ENCODE measurements at regions not wholly inside any gene's neighbourhood (a gene's known extent, or its start where the extent isn't known, plus 50 kb on each side); places are given as distances from the start of the nearest gene placed in this dataset.
"Not testable (repeated sequence)": the region's sequence is repeated elsewhere in the genome, so short reads cannot be mapped to it uniquely, and the experiment has no call there.

GRCh38 chr18:41134426-41134825 lies 820.6 kb upstream of the PIK3C3 start:
- DNase-seq (ENCODE audit: low read depth), result no peak

GRCh38 chr18:41131050-41131449 lies 824.0 kb upstream of the PIK3C3 start:
- DNase-seq (ENCODE audit: low read depth), result no peak

GRCh38 chr18:41128545-41128944 lies 826.5 kb upstream of the PIK3C3 start:
- DNase-seq (ENCODE audit: low read depth), result no peak

- DNase-seq (ENCODE audit: low read depth), result no peak
Measured at GRCh38 chr18:41128126-41128525, 826.9 kb upstream of the PIK3C3 start.

GRCh38 chr18:41126541-41127235 lies 828.3 kb upstream of the PIK3C3 start:
- DNase-seq (ENCODE audit: low read depth), result no peak

GRCh38 chr18:41121116-41121826 lies 833.8 kb upstream of the PIK3C3 start:
- no peak for DNase-seq (ENCODE audit: low read depth)

GRCh38 chr18:41119031-41119430 lies 836.0 kb upstream of the PIK3C3 start:
- DNase-seq (ENCODE audit: low read depth), result no peak

- DNase-seq (ENCODE audit: low read depth), result no peak
Measured at GRCh38 chr18:41113885-41114482, 841.0 kb upstream of the PIK3C3 start.

- DNase-seq (ENCODE audit: low read depth), result no peak
Measured at GRCh38 chr18:41099451-41099850, 855.6 kb upstream of the PIK3C3 start.

- DNase-seq (ENCODE audit: low read depth), result no peak
Measured at GRCh38 chr18:41096504-41096903, 858.5 kb upstream of the PIK3C3 start.

- DNase-seq (ENCODE audit: low read depth), result no peak
Measured at GRCh38 chr18:41077076-41077475, 878.0 kb upstream of the PIK3C3 start.

GRCh38 chr18:41075212-41075611 lies 879.8 kb upstream of the PIK3C3 start:
- no peak for DNase-seq (ENCODE audit: low read depth)

GRCh38 chr18:41073372-41073954 lies 881.6 kb upstream of the PIK3C3 start:
- DNase-seq (ENCODE audit: low read depth), result no peak

- DNase-seq (ENCODE audit: low read depth), result no peak
Measured at GRCh38 chr18:41072946-41073345, 882.1 kb upstream of the PIK3C3 start.

- DNase-seq (ENCODE audit: low read depth), result no peak
Measured at GRCh38 chr18:41071826-41072225, 883.2 kb upstream of the PIK3C3 start.

- no peak for DNase-seq (ENCODE audit: low read depth)
Measured at GRCh38 chr18:41069167-41069566, 885.9 kb upstream of the PIK3C3 start.

- no peak for DNase-seq (ENCODE audit: low read depth)
Measured at GRCh38 chr18:41064916-41065315, 890.1 kb upstream of the PIK3C3 start.

GRCh38 chr18:41060967-41061366 lies 894.1 kb upstream of the PIK3C3 start:
- no peak for DNase-seq (ENCODE audit: low read depth)

- DNase-seq (ENCODE audit: low read depth), result no peak
Measured at GRCh38 chr18:41059126-41059415, 896.0 kb upstream of the PIK3C3 start.

GRCh38 chr18:41058351-41059125 lies 896.5 kb upstream of the PIK3C3 start:
- no peak for DNase-seq (ENCODE audit: low read depth)

GRCh38 chr18:41052625-41053024 lies 902.4 kb upstream of the PIK3C3 start:
- DNase-seq (ENCODE audit: low read depth), result no peak

GRCh38 chr18:41046250-41046649 lies 908.8 kb upstream of the PIK3C3 start:
- not testable (repeated sequence) for DNase-seq (ENCODE audit: low read depth)
